Body of pancreas (tissue), 4 donors: ENCODE measurements at regions not wholly inside any gene's neighbourhood (a gene's known extent, or its start where the extent isn't known, plus 50 kb on each side); places are given as distances from the start of the nearest gene placed in this dataset.

Source experiments
- POLR2A ChIP-seq, 3 donors: fragments of 450-650 bp; IDR thresholded peaks; one replicate each; pipeline ENCODE4 v1.6.1; 2016; ENCODE audit warnings: antibody characterized with exemption in 3 of 3, mild to moderate bottlenecking in 2 of 3
- TF ChIP-seq, protein P1 (sequence below), 7 experiments: fragments of 450-650 bp in 4 of 7; fragments of 200-600 bp in 3 of 7; sonication (generic) in 3 of 7; IDR thresholded peaks; one replicate each; pipeline ENCODE4 v1.5.1; 2016 to 2019; ENCODE audit warnings: antibody characterized with exemption in 7 of 7

DNA sequence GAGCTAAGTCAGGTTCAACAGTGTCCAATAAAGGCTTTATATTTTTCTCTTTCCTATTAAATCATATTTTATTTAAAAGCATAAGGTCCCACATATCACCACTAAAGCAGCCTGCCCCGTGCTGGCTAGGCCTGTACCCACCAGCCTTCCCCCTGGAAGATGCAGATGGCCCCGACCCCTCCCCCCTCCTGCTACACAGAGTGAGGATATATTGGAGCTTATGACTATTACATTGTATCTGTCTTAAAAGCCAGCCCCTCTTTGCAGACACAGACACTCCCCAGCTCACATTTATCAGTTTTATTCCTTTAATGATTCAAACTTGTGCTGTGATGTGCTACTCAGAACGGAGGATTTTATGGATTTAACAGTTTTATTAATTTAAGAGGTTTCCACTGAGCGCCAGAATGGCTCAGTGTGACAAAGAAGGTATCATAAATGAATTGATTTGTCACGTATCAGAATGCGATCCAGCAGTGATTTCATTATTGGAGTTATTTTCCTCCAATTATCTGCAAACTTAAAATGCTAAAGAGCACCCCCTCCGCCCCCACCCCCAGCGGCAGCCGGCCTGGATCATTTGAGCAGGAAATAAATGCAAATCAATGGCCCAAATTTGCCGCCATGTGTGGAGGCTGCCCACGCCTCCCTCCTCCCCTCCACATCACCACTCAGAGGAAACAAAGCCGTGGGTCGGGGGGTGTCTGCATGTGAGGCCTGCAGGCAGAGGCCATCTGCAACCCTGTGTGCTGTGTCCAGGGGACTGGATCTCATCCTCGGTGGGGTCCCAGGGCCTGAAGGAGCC, 72.6 kb upstream of the ZMIZ1 start:
- TF ChIP-seq, protein P1, sequence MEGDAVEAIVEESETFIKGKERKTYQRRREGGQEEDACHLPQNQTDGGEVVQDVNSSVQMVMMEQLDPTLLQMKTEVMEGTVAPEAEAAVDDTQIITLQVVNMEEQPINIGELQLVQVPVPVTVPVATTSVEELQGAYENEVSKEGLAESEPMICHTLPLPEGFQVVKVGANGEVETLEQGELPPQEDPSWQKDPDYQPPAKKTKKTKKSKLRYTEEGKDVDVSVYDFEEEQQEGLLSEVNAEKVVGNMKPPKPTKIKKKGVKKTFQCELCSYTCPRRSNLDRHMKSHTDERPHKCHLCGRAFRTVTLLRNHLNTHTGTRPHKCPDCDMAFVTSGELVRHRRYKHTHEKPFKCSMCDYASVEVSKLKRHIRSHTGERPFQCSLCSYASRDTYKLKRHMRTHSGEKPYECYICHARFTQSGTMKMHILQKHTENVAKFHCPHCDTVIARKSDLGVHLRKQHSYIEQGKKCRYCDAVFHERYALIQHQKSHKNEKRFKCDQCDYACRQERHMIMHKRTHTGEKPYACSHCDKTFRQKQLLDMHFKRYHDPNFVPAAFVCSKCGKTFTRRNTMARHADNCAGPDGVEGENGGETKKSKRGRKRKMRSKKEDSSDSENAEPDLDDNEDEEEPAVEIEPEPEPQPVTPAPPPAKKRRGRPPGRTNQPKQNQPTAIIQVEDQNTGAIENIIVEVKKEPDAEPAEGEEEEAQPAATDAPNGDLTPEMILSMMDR (IDR thresholded peaks at IDR 0.05) = no peak
- no peak for TF ChIP-seq POLR2A (IDR thresholded peaks at IDR 0.05)
